ENCODE measurements at regions not wholly inside any gene's neighbourhood (a gene's known extent, or its start where the extent isn't known, plus 50 kb on each side); places are given as distances from the start of the nearest gene placed in this dataset.

- H4K20me1 ChIP-seq (ENCODE audit: insufficient read depth, low read length) = no peaks in the 10 kb centered on the region
- no peaks in the 10 kb centered on the region for H3K4me1 Mint-ChIP-seq
- DNase-seq = no peak
- WGBS (ENCODE audit: insufficient coverage) = 78% methylated on average over 2 of the region's 2 CpGs
- no peak overlapping the region for H2AFZ ChIP-seq (ENCODE audit: insufficient read depth, low read depth, low read length, poor library complexity, severe bottlenecking)
- no peak overlapping the region for H3K4me3 Mint-ChIP-seq
- peaks cover 0 to 6% (median 0%) of the 10 kb centered on the region in 7 donors for H3K9me3 Mint-ChIP-seq
- H3K4me3 ChIP-seq (replicated peaks in 1 of 3; ENCODE audit: low read depth in 2 of 3, low read length in 3 of 3) = no peak overlapping the region
- H3K36me3 Mint-ChIP-seq = no peaks in the 10 kb centered on the region
- H3K36me3 ChIP-seq (replicated peaks in 1 of 2; ENCODE audit: control insufficient read depth in 1 of 2, insufficient read depth in 2 of 2, low read length in 2 of 2) = no peaks in the 10 kb centered on the region
- no peaks in the 10 kb centered on the region for H3K9me3 ChIP-seq (replicated peaks in 1 of 2; ENCODE audit: control insufficient read depth in 1 of 2, insufficient read depth in 1 of 2, low read length in 2 of 2)
- H3K27ac ChIP-seq (ENCODE audit: low read depth in 1 of 2, low read length in 2 of 2) = no peak overlapping the region
- H3K9ac ChIP-seq (ENCODE audit: insufficient read depth, low read length, poor library complexity, severe bottlenecking) = no peak overlapping the region
- no peaks in the 10 kb centered on the region for H3K79me2 ChIP-seq (ENCODE audit: insufficient read depth, low read length)
- no peak overlapping the region for H3K4me2 ChIP-seq (replicated peaks; ENCODE audit: extremely low read depth, low read length, poor library complexity, severe bottlenecking)
- peaks cover 0 to 6% (median 5%) of the 10 kb centered on the region in 3 donors for H3K27me3 Mint-ChIP-seq (ENCODE audit: low read depth in 3 of 3)
- H3K27ac Mint-ChIP-seq = peak overlapping the region in 1 of 7 donors; percentile 64
- no peak for TF ChIP-seq CTCF (IDR thresholded peaks at IDR 0.05)
- no peaks in the 10 kb centered on the region for H3K27me3 ChIP-seq (ENCODE audit: control insufficient read depth in 2 of 2, insufficient read depth in 2 of 2, low read length in 2 of 2)
- H3K4me1 ChIP-seq (ENCODE audit: control insufficient read depth in 1 of 2, insufficient read depth in 2 of 2, low read length in 2 of 2) = no peaks in the 10 kb centered on the region
- intact Hi-C loops (cut with micrococcal nuclease) = no loop called here
These were observed 156.3 kb upstream of the SKOR2 start for GRCh38 chr18:47407736-47408135.

GRCh38 chr18:47404845-47405244, 153.4 kb upstream of the SKOR2 start:
- Histone ChIP-seq H3K9me3 (replicated peaks in 1 of 2; ENCODE audit: control insufficient read depth in 1 of 2, insufficient read depth in 1 of 2, low read length in 2 of 2) (no peaks in the 10 kb centered on the region), H2AFZ (ENCODE audit: insufficient read depth, low read depth, low read length, poor library complexity, severe bottlenecking) (no peak overlapping the region), H3K27ac (ENCODE audit: low read depth in 1 of 2, low read length in 2 of 2) (no peak overlapping the region), H3K4me3 (replicated peaks in 1 of 3; ENCODE audit: low read depth in 2 of 3, low read length in 3 of 3) (no peak overlapping the region), H3K79me2 (ENCODE audit: insufficient read depth, low read length) (no peaks in the 10 kb centered on the region), H3K4me1 (ENCODE audit: control insufficient read depth in 1 of 2, insufficient read depth in 2 of 2, low read length in 2 of 2) (no peaks in the 10 kb centered on the region), H3K4me2 (replicated peaks; ENCODE audit: extremely low read depth, low read length, poor library complexity, severe bottlenecking) (no peak overlapping the region), H3K9ac (ENCODE audit: insufficient read depth, low read length, poor library complexity, severe bottlenecking) (no peak overlapping the region), H3K27me3 (ENCODE audit: control insufficient read depth in 2 of 2, insufficient read depth in 2 of 2, low read length in 2 of 2) (no peaks in the 10 kb centered on the region), H4K20me1 (ENCODE audit: insufficient read depth, low read length) (no peaks in the 10 kb centered on the region), H3K36me3 (replicated peaks in 1 of 2; ENCODE audit: control insufficient read depth in 1 of 2, insufficient read depth in 2 of 2, low read length in 2 of 2) (no peaks in the 10 kb centered on the region)
- Mint-ChIP-seq H3K4me3 (no peak overlapping the region), H3K27ac (no peak overlapping the region), H3K36me3 (no peaks in the 10 kb centered on the region), H3K27me3 (ENCODE audit: low read depth in 3 of 3) (peaks cover 0 to 4% (median 3%) of the 10 kb centered on the region in 3 donors), H3K4me1 (no peaks in the 10 kb centered on the region), H3K9me3 (peaks cover 0 to 4% (median 2%) of the 10 kb centered on the region in 7 donors)
- TF ChIP-seq CTCF (IDR thresholded peaks at IDR 0.05) = no peak
- 94% methylated on average over 2 of the region's 3 CpGs for WGBS (ENCODE audit: insufficient coverage)
- DNase-seq = no peak
- intact Hi-C loops (cut with micrococcal nuclease) = no loop called here
